ENCODE measurements at regions not wholly inside any gene's neighbourhood (a gene's known extent, or its start where the extent isn't known, plus 50 kb on each side); places are given as distances from the start of the nearest gene placed in this dataset.

DNA sequence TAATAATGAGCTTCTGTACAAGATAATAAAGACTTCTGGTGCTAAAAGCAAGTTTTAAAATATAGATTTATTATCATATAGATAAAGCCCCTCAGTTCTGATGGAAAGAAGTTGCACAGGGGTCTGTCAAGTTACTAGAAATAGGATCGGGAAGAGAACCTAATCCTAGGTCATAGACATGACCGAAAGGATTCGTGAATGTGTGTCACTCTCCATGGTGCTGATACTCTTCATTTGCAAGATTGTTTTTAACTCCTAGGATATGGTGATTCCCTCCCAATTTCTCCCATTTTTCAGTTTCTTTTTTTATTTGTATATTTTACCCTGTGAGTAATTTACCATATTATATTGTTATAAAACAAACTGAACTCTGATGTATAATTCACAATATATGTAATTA lies 58.9 kb upstream of the CTNNA2 start:
- DNase-seq (ENCODE audit: low read depth) = peak; percentile 0
- TF ChIP-seq, protein P1, sequence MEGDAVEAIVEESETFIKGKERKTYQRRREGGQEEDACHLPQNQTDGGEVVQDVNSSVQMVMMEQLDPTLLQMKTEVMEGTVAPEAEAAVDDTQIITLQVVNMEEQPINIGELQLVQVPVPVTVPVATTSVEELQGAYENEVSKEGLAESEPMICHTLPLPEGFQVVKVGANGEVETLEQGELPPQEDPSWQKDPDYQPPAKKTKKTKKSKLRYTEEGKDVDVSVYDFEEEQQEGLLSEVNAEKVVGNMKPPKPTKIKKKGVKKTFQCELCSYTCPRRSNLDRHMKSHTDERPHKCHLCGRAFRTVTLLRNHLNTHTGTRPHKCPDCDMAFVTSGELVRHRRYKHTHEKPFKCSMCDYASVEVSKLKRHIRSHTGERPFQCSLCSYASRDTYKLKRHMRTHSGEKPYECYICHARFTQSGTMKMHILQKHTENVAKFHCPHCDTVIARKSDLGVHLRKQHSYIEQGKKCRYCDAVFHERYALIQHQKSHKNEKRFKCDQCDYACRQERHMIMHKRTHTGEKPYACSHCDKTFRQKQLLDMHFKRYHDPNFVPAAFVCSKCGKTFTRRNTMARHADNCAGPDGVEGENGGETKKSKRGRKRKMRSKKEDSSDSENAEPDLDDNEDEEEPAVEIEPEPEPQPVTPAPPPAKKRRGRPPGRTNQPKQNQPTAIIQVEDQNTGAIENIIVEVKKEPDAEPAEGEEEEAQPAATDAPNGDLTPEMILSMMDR (conservative IDR thresholded peaks at IDR 0.05; ENCODE audit: control insufficient read depth, insufficient read depth, low read depth, low read length) = no peak
- H3K4me3 ChIP-seq (ENCODE audit: control insufficient read depth, low read depth, low read length) = no peak overlapping the region

GRCh38 chr2:79452651-79453050 lies 60.2 kb upstream of the CTNNA2 start:
- DNase-seq (ENCODE audit: low read depth) = no peak
- no peak overlapping the region for H3K4me3 ChIP-seq (ENCODE audit: control insufficient read depth, low read depth, low read length)
- TF ChIP-seq, protein P1 (conservative IDR thresholded peaks at IDR 0.05; ENCODE audit: control insufficient read depth, insufficient read depth, low read depth, low read length) = no peak

- TF ChIP-seq, protein P1 (conservative IDR thresholded peaks at IDR 0.05; ENCODE audit: control insufficient read depth, insufficient read depth, low read depth, low read length) = no peak
- DNase-seq (ENCODE audit: low read depth) = no peak
Observed at GRCh38 chr2:79447463-79447862, 65.4 kb upstream of the CTNNA2 start.

GRCh38 chr2:79446313-79446712 lies 66.5 kb upstream of the CTNNA2 start:
- no peak for DNase-seq (ENCODE audit: low read depth)
- H3K4me3 ChIP-seq (ENCODE audit: control insufficient read depth, low read depth, low read length) = no peak overlapping the region
- TF ChIP-seq, protein P1 (conservative IDR thresholded peaks at IDR 0.05; ENCODE audit: control insufficient read depth, insufficient read depth, low read depth, low read length) = no peak

More at GRCh38 chr2:79447463-79447862, 65.4 kb upstream of the CTNNA2 start:
- H3K4me3 ChIP-seq (ENCODE audit: control insufficient read depth, low read depth, low read length) = no peak overlapping the region

- H3K4me3 ChIP-seq (ENCODE audit: control insufficient read depth, low read depth, low read length) = no peak overlapping the region
- DNase-seq (ENCODE audit: low read depth) = no peak
- TF ChIP-seq, protein P1 (conservative IDR thresholded peaks at IDR 0.05; ENCODE audit: control insufficient read depth, insufficient read depth, low read depth, low read length) = no peak
Observed at GRCh38 chr2:79437433-79438267, 75.2 kb upstream of the CTNNA2 start.

- no peak for DNase-seq (ENCODE audit: low read depth)
- TF ChIP-seq, protein P1 (conservative IDR thresholded peaks at IDR 0.05; ENCODE audit: control insufficient read depth, insufficient read depth, low read depth, low read length) = no peak
Observed at GRCh38 chr2:79434362-79434761, 78.5 kb upstream of the CTNNA2 start.

More at GRCh38 chr2:79434362-79434761, 78.5 kb upstream of the CTNNA2 start:
- H3K4me3 ChIP-seq (ENCODE audit: control insufficient read depth, low read depth, low read length) = no peak overlapping the region

All from fibroblast of mammary gland (primary cell).